22Rv1 (cell line): ENCODE measurements at regions not wholly inside any gene's neighbourhood (a gene's known extent, or its start where the extent isn't known, plus 50 kb on each side); places are given as distances from the start of the nearest gene placed in this dataset.
"Not testable (repeated sequence)": the region's sequence is repeated elsewhere in the genome, so short reads cannot be mapped to it uniquely, and the experiment has no call there.

ENCODE experiments used
- H3K27ac ChIP-seq: fragments of 450-650 bp; 2 replicates; pipeline ENCODE4 v1.5.1; 2017
- CTCF ChIP-seq: fragments of 450-650 bp; IDR thresholded peaks from 2 replicates; pipeline ENCODE4 v1.5.1; 2017; ENCODE audit warnings: mild to moderate bottlenecking
- ZFX ChIP-seq: fragments of 450-650 bp; IDR thresholded peaks from 2 replicates; pipeline ENCODE4 v1.6.1; 2017; ENCODE audit warnings: antibody characterized with exemption, borderline replicate concordance

- no peak for TF ChIP-seq ZFX
- no peak for TF ChIP-seq CTCF
- H3K27ac ChIP-seq, result no peak overlapping the region
These were observed 524.3 kb upstream of the GRAMD2B start for GRCh38 chr5:125898851-125899405.

GRCh38 chr5:125912028-125912427 is 511.2 kb upstream of the GRAMD2B start:
- TF ChIP-seq CTCF (no peak), ZFX (no peak)
- H3K27ac ChIP-seq, result no peak overlapping the region

GRCh38 chr5:125913200-125913599 is 510.0 kb upstream of the GRAMD2B start:
- no peak for TF ChIP-seq ZFX
- no peak overlapping the region for H3K27ac ChIP-seq

GRCh38 chr5:125914471-125914870 is 508.7 kb upstream of the GRAMD2B start:
- TF ChIP-seq CTCF (no peak), ZFX (no peak)
- no peak overlapping the region for H3K27ac ChIP-seq

GRCh38 chr5:125923958-125924357 is 499.3 kb upstream of the GRAMD2B start:
- not testable (repeated sequence) for H3K27ac ChIP-seq

- TF ChIP-seq ZFX (no peak), CTCF (no peak)
- H3K27ac ChIP-seq, result no peak overlapping the region
These were observed 497.0 kb upstream of the GRAMD2B start for GRCh38 chr5:125926172-125926571.

GRCh38 chr5:125928663-125929062 is 494.5 kb upstream of the GRAMD2B start:
- no peak for TF ChIP-seq ZFX
- no peak for TF ChIP-seq CTCF
- no peak overlapping the region for H3K27ac ChIP-seq

GRCh38 chr5:125950012-125950615 is 473.1 kb upstream of the GRAMD2B start:
- TF ChIP-seq ZFX (no peak), CTCF (no peak)

More at GRCh38 chr5:125950012-125950615, 473.1 kb upstream of the GRAMD2B start:
- H3K27ac ChIP-seq, result no peak overlapping the region
